Cardiac fibroblast (primary cell): ENCODE measurements at regions not wholly inside any gene's neighbourhood (a gene's known extent, or its start where the extent isn't known, plus 50 kb on each side); places are given as distances from the start of the nearest gene placed in this dataset.

Experiments
- DNase-seq, 2 donors: peaks; one replicate each; pipeline versions ENCODE4 v3.0.0 to v3.0.0-alpha.2; 2010; ENCODE audit warnings: low read depth in 2 of 2
- H3K4me3 ChIP-seq, 2 donors: replicated peaks in 1 of 2; 1 replicate in 1 of 2; 2 replicates in 1 of 2; pipeline ENCODE4 v1.5.1; 2011; ENCODE audit warnings: low read depth in 2 of 2, low read length in 2 of 2, mild to moderate bottlenecking in 2 of 2, moderate library complexity in 1 of 2
- TF ChIP-seq, protein P1 (sequence below): IDR thresholded peaks from one replicate; pipeline ENCODE4 v1.5.1; 2011; ENCODE audit warnings: low read depth, mild to moderate bottlenecking, low read length, inconsistent platforms

DNA sequence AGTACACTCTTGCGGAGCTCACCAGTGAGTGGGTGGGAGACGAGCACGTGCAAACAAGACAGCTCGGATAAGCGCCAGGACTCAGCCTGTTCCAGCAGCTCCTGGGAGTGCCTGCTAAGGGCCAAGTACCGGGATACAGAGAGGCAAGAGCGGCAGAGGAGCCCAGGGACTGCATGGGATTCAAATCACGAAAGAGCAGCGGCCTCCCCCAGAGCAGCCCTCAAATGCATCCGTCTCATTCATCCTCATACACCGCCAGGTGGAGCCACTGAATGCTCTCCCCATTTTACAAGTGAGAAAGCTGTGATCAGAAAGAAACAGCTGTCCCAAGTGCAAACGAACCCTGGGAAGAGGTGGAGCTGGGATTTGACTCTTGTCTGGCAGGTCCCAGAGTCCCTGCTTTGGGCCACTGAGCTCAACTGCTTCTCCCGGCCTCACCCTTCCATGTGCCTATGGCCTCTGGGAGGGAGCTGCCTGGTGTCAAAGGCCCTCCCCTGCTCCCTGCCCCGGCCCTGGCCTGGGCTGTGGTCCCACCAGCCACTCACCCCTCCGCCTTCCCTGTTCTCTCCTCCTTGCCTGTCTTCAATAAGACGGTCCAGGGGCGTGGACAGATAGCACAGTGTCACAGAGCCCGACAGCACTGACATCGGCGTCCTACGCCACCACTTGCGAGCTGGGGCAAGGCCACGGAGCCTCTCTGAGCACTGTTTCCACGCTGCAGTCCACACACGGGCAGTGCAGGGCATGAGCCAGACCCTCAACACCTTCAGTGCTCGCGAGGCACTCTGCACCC lies 72.8 kb upstream of the TAF1B start:
- TF ChIP-seq, protein P1, sequence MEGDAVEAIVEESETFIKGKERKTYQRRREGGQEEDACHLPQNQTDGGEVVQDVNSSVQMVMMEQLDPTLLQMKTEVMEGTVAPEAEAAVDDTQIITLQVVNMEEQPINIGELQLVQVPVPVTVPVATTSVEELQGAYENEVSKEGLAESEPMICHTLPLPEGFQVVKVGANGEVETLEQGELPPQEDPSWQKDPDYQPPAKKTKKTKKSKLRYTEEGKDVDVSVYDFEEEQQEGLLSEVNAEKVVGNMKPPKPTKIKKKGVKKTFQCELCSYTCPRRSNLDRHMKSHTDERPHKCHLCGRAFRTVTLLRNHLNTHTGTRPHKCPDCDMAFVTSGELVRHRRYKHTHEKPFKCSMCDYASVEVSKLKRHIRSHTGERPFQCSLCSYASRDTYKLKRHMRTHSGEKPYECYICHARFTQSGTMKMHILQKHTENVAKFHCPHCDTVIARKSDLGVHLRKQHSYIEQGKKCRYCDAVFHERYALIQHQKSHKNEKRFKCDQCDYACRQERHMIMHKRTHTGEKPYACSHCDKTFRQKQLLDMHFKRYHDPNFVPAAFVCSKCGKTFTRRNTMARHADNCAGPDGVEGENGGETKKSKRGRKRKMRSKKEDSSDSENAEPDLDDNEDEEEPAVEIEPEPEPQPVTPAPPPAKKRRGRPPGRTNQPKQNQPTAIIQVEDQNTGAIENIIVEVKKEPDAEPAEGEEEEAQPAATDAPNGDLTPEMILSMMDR: peak; percentile 84
- peak overlapping the region in 1 of 2 donors; percentile 16 for H3K4me3 ChIP-seq
- DNase-seq: peak; percentile 82 to 85

DNA sequence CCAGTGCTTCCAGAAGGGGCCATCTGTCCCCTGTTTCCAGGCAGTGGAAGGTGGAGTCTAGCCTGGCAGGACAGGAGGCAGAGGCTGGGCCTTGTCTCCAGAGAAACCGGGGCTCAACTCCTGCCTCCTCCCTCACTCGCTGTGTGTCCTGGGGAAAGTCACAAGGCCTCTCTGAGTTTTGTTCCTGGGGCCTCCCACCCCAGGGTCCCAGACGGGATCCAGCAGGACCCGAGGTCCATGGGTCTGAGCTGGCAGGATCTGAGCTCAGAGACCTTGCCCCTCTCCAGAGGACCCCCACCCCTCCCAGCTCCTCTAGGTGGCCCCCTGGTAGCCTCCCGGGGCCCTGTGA lies 72.2 kb upstream of the TAF1B start:
- no peak overlapping the region for H3K4me3 ChIP-seq
- no peak for DNase-seq
- TF ChIP-seq, protein P1: no peak

GRCh38 chr2:9771481-9772017 lies 71.7 kb upstream of the TAF1B start:
- DNase-seq: peak; percentile 85 to 90
- no peak overlapping the region for H3K4me3 ChIP-seq
- TF ChIP-seq, protein P1: peak; percentile 40

- TF ChIP-seq, protein P1: no peak
- no peak overlapping the region for H3K4me3 ChIP-seq
- no peak for DNase-seq
Measured at GRCh38 chr2:9772035-9772998, 71.0 kb upstream of the TAF1B start.

- DNase-seq: no peak
- TF ChIP-seq, protein P1: no peak
- no peak overlapping the region for H3K4me3 ChIP-seq
Measured at GRCh38 chr2:9772999-9773902, 70.0 kb upstream of the TAF1B start.

GRCh38 chr2:9773903-9774239 lies 69.4 kb upstream of the TAF1B start:
- TF ChIP-seq, protein P1: no peak
- H3K4me3 ChIP-seq: no peak overlapping the region
- no peak for DNase-seq
